PC-3 (cell line): ENCODE measurements at regions not wholly inside any gene's neighbourhood (a gene's known extent, or its start where the extent isn't known, plus 50 kb on each side); places are given as distances from the start of the nearest gene placed in this dataset.

Source experiments
- ATAC-seq: fragments of 200-7000 bp; cut with Tn5 transposase; 2 replicates; pipeline ENCODE4 v1.9.1; 2020; ENCODE audit warnings: mild to moderate bottlenecking, moderate library complexity
- BruUV-seq: library from RNA; stranded (reverse); fragments of 400-500 nt; replicated peaks from 2 replicates; lab custom pipeline; 2021; lab: Mats Ljungman, UMichigan
- CTCF ChIA-PET: fragments of 300-600 bp; sonication (Branson Sonifier 250); formaldehyde crosslinking; loops from one replicate; lab custom pipeline; 2022; ENCODE audit warnings: antibody characterized with exemption; lab: Charles Lee
- POLR2A ChIA-PET: fragments of 300-600 bp; sonication (Branson Sonifier 250); formaldehyde crosslinking; loops from one replicate; lab custom pipeline; 2022; ENCODE audit warnings: antibody characterized with exemption; ENCODE audit not compliant: unreplicated experiment; lab: Charles Lee
- DNase-seq: peaks from one replicate; pipeline ENCODE4 v3.0.0-alpha.2; 2015
- H2AFZ ChIP-seq: fragments of 300-600 bp; sonication (generic); 2 replicates; pipeline ENCODE4 v1.6.0; 2016; ENCODE audit warnings: antibody characterized with exemption, low read length
- H3F3A ChIP-seq: fragments of 300-600 bp; sonication (generic); one replicate; pipeline ENCODE4 v1.6.0; 2017; ENCODE audit warnings: antibody characterized with exemption, low read length, control low read depth, mild to moderate bottlenecking; ENCODE audit not compliant: unreplicated experiment
- H3K27ac ChIP-seq: fragments of 300-600 bp; sonication (generic); 2 replicates; pipeline ENCODE4 v1.5.1; 2016; ENCODE audit warnings: mild to moderate bottlenecking, low read length
- H3K27me3 ChIP-seq: fragments of 300-600 bp; sonication (generic); 2 replicates; pipeline ENCODE4 v1.6.1; 2016; ENCODE audit warnings: low read length, mixed read lengths
- H3K36me3 ChIP-seq: fragments of 300-600 bp; sonication (generic); 2 replicates; pipeline ENCODE4 v1.6.1; 2016; ENCODE audit warnings: low read depth, mixed run types, low read length, mixed read lengths
- H3K4me1 ChIP-seq: fragments of 300-600 bp; sonication (generic); 2 replicates; pipeline ENCODE4 v1.5.1; 2016; ENCODE audit warnings: low read length; ENCODE audit not compliant: insufficient read depth
- H3K4me2 ChIP-seq: fragments of 300-600 bp; sonication (generic); 2 replicates; pipeline ENCODE4 v1.6.0; 2016; ENCODE audit warnings: low read length
- H3K4me3 ChIP-seq: fragments of 300-600 bp; sonication (generic); 2 replicates; pipeline ENCODE4 v1.5.1; 2016; ENCODE audit warnings: mild to moderate bottlenecking, low read length, mixed read lengths
- H3K79me2 ChIP-seq: fragments of 300-600 bp; sonication (generic); 2 replicates; pipeline ENCODE4 v1.6.1; 2017; ENCODE audit warnings: low read length, mixed read lengths
- H3K9ac ChIP-seq: fragments of 300-600 bp; sonication (generic); 2 replicates; pipeline ENCODE4 v1.6.0; 2016; ENCODE audit warnings: mild to moderate bottlenecking, low read length
- H3K9me2 ChIP-seq: fragments of 300-600 bp; sonication (generic); replicated peaks from 2 replicates; pipeline ENCODE4 v1.6.1; 2016; ENCODE audit warnings: mixed run types, low read length, mixed read lengths
- H3K9me3 ChIP-seq: fragments of 300-600 bp; sonication (generic); 2 replicates; pipeline ENCODE4 v1.6.1; 2016; ENCODE audit warnings: low read length, mixed read lengths
- H4K20me1 ChIP-seq: fragments of 300-600 bp; sonication (generic); 2 replicates; pipeline ENCODE4 v1.6.1; 2016; ENCODE audit warnings: low read length, mixed read lengths
- CTCF ChIP-seq: fragments of 300-600 bp; sonication (generic); conservative IDR thresholded peaks from 2 replicates; pipeline ENCODE4 v1.5.1; 2017; ENCODE audit warnings: antibody characterized with exemption, low read depth, mild to moderate bottlenecking, low read length
- EZH2 ChIP-seq: fragments of 300-600 bp; sonication (generic); IDR thresholded peaks from one replicate; pipeline ENCODE4 v1.6.1; 2017; ENCODE audit warnings: antibody characterized with exemption, mild to moderate bottlenecking, low read length; ENCODE audit not compliant: unreplicated experiment
- EZH2phosphoT487 ChIP-seq: fragments of 300-600 bp; sonication (generic); IDR thresholded peaks from 2 replicates; pipeline ENCODE4 v1.6.1; 2018; ENCODE audit warnings: mild to moderate bottlenecking, antibody characterized with exemption, low read length, borderline replicate concordance
- intact Hi-C: fragments of 100-400 bp; cut with micrococcal nuclease; formaldehyde crosslinking; loops from 2 replicates; pipeline ENCODE4 v1.9.0; 2023

GRCh38 chr2:71783215-71783614 lies 329.9 kb downstream of the DYSF start:
- Histone ChIP-seq H3K9me2 (no peaks in the 10 kb centered on the region), H3K4me1 (peaks cover 40% of the 10 kb centered on the region), H3K4me3 (no peak overlapping the region), H3K79me2 (no peaks in the 10 kb centered on the region), H4K20me1 (no peaks in the 10 kb centered on the region), H2AFZ (no peak overlapping the region), H3K27ac (peak overlapping the region; percentile 79), H3F3A (peaks cover 8% of the 10 kb centered on the region), H3K9me3 (no peaks in the 10 kb centered on the region), H3K9ac (no peak overlapping the region), H3K4me2 (peak overlapping the region; percentile 70), H3K36me3 (no peaks in the 10 kb centered on the region), H3K27me3 (no peaks in the 10 kb centered on the region)
- intact Hi-C loops = loop anchor here (10.0 kb wide), 1 partner anchor 212 kb away; no protein-coding TSS in a partner anchor
- POLR2A ChIA-PET = no interaction called here
- ATAC-seq = peak; percentile 56
- DNase-seq = peak; percentile 75
- BruUV-seq = no TSS peak
- CTCF ChIA-PET = no interaction called here
- no peak for TF ChIP-seq EZH2phosphoT487
- TF ChIP-seq CTCF = no peak
- TF ChIP-seq EZH2 = no peak

- no peak overlapping the region for H3K27ac ChIP-seq
- CTCF ChIA-PET = no interaction called here
- H3K79me2 ChIP-seq = no peaks in the 10 kb centered on the region
- H3K4me3 ChIP-seq = no peak overlapping the region
- TF ChIP-seq EZH2phosphoT487 = no peak
- no peak for TF ChIP-seq CTCF
- TF ChIP-seq EZH2 = no peak
- H3K4me2 ChIP-seq = no peak overlapping the region
- no peak overlapping the region for H2AFZ ChIP-seq
- H3K27me3 ChIP-seq = no peaks in the 10 kb centered on the region
- no TSS peak for BruUV-seq
- H4K20me1 ChIP-seq = no peaks in the 10 kb centered on the region
- H3K9ac ChIP-seq = no peak overlapping the region
- ATAC-seq (no peak), DNase-seq (no peak)
- peaks cover 8% of the 10 kb centered on the region for H3F3A ChIP-seq
- intact Hi-C loops = loop anchor here (10.0 kb wide), 1 partner anchor 212 kb away; no protein-coding TSS in a partner anchor
- H3K36me3 ChIP-seq = no peaks in the 10 kb centered on the region
- peaks cover 40% of the 10 kb centered on the region for H3K4me1 ChIP-seq
- H3K9me2 ChIP-seq = no peaks in the 10 kb centered on the region
- no peaks in the 10 kb centered on the region for H3K9me3 ChIP-seq
- POLR2A ChIA-PET = no interaction called here
Measured at GRCh38 chr2:71782323-71782722, 329.0 kb downstream of the DYSF start.

GRCh38 chr2:71781695-71782228 lies 328.4 kb downstream of the DYSF start:
- Histone ChIP-seq H3K4me2 (no peak overlapping the region), H3K9me2 (no peaks in the 10 kb centered on the region), H3K9me3 (no peaks in the 10 kb centered on the region), H3K79me2 (no peaks in the 10 kb centered on the region), H3K27ac (no peak overlapping the region), H3K36me3 (no peaks in the 10 kb centered on the region), H3K4me3 (no peak overlapping the region), H3K9ac (no peak overlapping the region), H3F3A (peaks cover 8% of the 10 kb centered on the region), H4K20me1 (no peaks in the 10 kb centered on the region), H3K4me1 (peaks cover 40% of the 10 kb centered on the region), H2AFZ (no peak overlapping the region), H3K27me3 (no peaks in the 10 kb centered on the region)
- BruUV-seq = no TSS peak
- ATAC-seq (no peak), DNase-seq (no peak)
- TF ChIP-seq EZH2phosphoT487 (no peak), CTCF (no peak), EZH2 (no peak)
- intact Hi-C loops = loop anchor here (10.0 kb wide), 1 partner anchor 213 kb away; no protein-coding TSS in a partner anchor
- ChIA-PET POLR2A (no interaction called here), CTCF (no interaction called here)
